ENCODE measurements at regions not wholly inside any gene's neighbourhood (a gene's known extent, or its start where the extent isn't known, plus 50 kb on each side); places are given as distances from the start of the nearest gene placed in this dataset.

- H3K23ac ChIP-seq (ENCODE audit: insufficient read length): no peak overlapping the region
- DNase-seq (ENCODE audit: low read depth in 1 of 2, low spot score in 2 of 2): no peak
- CTCF ChIA-PET (ENCODE audit: partially characterized antibody): interaction anchor here (1.0 kb wide), 1 partner anchor 154 kb away, joined by 3 read pairs; no protein-coding TSS in a partner anchor
- no peak for TF ChIP-seq POU5F1 (IDR thresholded peaks at IDR 0.05; ENCODE audit: low read depth, low read length)
- no peak for TF ChIP-seq BACH1 (IDR thresholded peaks at IDR 0.05; ENCODE audit: low read length)
- no peak for TF ChIP-seq KDM1A (IDR thresholded peaks at IDR 0.05; ENCODE audit: borderline replicate concordance, low read length)
- TF ChIP-seq TAF7 (optimal IDR thresholded peaks at IDR 0.05; ENCODE audit: borderline replicate concordance, low read depth, low read length): no peak
- no peak for TF ChIP-seq KDM5A (IDR thresholded peaks at IDR 0.05; ENCODE audit: low read length)
- no peak for TF ChIP-seq EP300 (IDR thresholded peaks at IDR 0.05; ENCODE audit: borderline replicate concordance in 1 of 2, low read depth in 2 of 2, low read length in 2 of 2)
- no peak for TF ChIP-seq GTF2F1 (IDR thresholded peaks at IDR 0.05; ENCODE audit: borderline replicate concordance, low read depth, low read length)
- TF ChIP-seq TBP (IDR thresholded peaks at IDR 0.05; ENCODE audit: low read depth, low read length): no peak
- TF ChIP-seq HDAC2 (IDR thresholded peaks at IDR 0.05; ENCODE audit: borderline replicate concordance in 1 of 2, low read depth in 2 of 2, low read length in 2 of 2): no peak
- TF ChIP-seq SRF (IDR thresholded peaks at IDR 0.05; ENCODE audit: low read depth, low read length): no peak
- no peak for TF ChIP-seq EGR1 (IDR thresholded peaks at IDR 0.05; ENCODE audit: borderline replicate concordance, low read depth, low read length)
- TF ChIP-seq SP1 (IDR thresholded peaks at IDR 0.05; ENCODE audit: low read depth, low read length): no peak
- TF ChIP-seq HDAC6 (IDR thresholded peaks at IDR 0.05; ENCODE audit: low read depth, low read length): no peak
Measured at GRCh38 chr7:69245646-69246045, 352.6 kb upstream of the AUTS2 start.

More at GRCh38 chr7:69245646-69246045, 352.6 kb upstream of the AUTS2 start:
- Histone ChIP-seq H3K27ac (ENCODE audit: low read depth, low read length) (no peak overlapping the region), H3K27me3 (replicated peaks in 1 of 4; ENCODE audit: control insufficient read depth in 3 of 4, extremely low read depth in 1 of 4, insufficient read depth in 3 of 4, low read length in 3 of 4) (peaks cover 0 to 11% (median 2%) of the 10 kb centered on the region in 4 experiments; a peak in 5 of 7 replicates), H3K9me3 (ENCODE audit: insufficient read depth in 2 of 2, low read depth in 1 of 2, low read length in 1 of 2) (no peaks in the 10 kb centered on the region), H3K79me1 (ENCODE audit: low read depth, low read length) (no peaks in the 10 kb centered on the region), H3K18ac (ENCODE audit: extremely low read depth, low read length) (no peak overlapping the region), H2BK15ac (ENCODE audit: low read length) (no peak overlapping the region), H3K36me3 (ENCODE audit: control insufficient read depth in 2 of 4, insufficient read depth in 4 of 4, low read length in 3 of 4) (no peaks in the 10 kb centered on the region), H3K4ac (replicated peaks; ENCODE audit: insufficient read length, low read depth, low read length) (no peak overlapping the region), H2AK5ac (ENCODE audit: low read depth, low read length) (no peak overlapping the region), H3K79me2 (ENCODE audit: control insufficient read depth in 1 of 2, insufficient read depth in 2 of 2, low read length in 2 of 2) (no peaks in the 10 kb centered on the region), H2BK12ac (ENCODE audit: low read depth, low read length) (no peak overlapping the region), H3K4me3 (ENCODE audit: extremely low read depth in 1 of 4, insufficient read depth in 2 of 4, low read depth in 3 of 4, low read length in 4 of 4) (no peak overlapping the region), H4K8ac (ENCODE audit: extremely low read depth, insufficient read depth, low read length) (no peak overlapping the region), H3K23me2 (ENCODE audit: low read depth, low read length) (0 out of 2 replicates have a peak, but pooled peaks cover 2% of the 10 kb centered on the region), H4K20me1 (replicated peaks in 1 of 2; ENCODE audit: control insufficient read depth in 1 of 2, insufficient read depth in 2 of 2, low read length in 2 of 2) (no peaks in the 10 kb centered on the region), H2BK120ac (replicated peaks; ENCODE audit: low read depth, low read length) (no peak overlapping the region), H2BK5ac (ENCODE audit: low read depth, low read length) (no peak overlapping the region), H3K14ac (ENCODE audit: insufficient read length) (no peak overlapping the region), H4K91ac (replicated peaks; ENCODE audit: insufficient read length, low read length) (no peak overlapping the region), H3K56ac (replicated peaks; ENCODE audit: insufficient read length, low read depth, low read length) (no peak overlapping the region), H3K4me1 (replicated peaks in 1 of 4; ENCODE audit: control insufficient read depth in 3 of 4, insufficient read depth in 4 of 4, low read length in 3 of 4) (no peaks in the 10 kb centered on the region), H4K5ac (ENCODE audit: insufficient read length, low read depth, low read length) (no peak overlapping the region), H2BK20ac (ENCODE audit: low read length) (no peak overlapping the region), H3K4me2 (ENCODE audit: insufficient read depth in 1 of 2, low read depth in 2 of 2, low read length in 2 of 2) (no peak overlapping the region), H3K9ac (replicated peaks in 1 of 4; ENCODE audit: extremely low read depth in 1 of 4, low read depth in 3 of 4, low read length in 3 of 4) (no peak overlapping the region), H2AFZ (ENCODE audit: low read length) (no peak overlapping the region)
- POLR2A ChIA-PET (ENCODE audit: partially characterized antibody): no interaction called here
- FAIRE-seq: no peak
- 95% methylated on average over 2 of the region's 2 CpGs; no CpG with 5 or more reads in 1 of the 2 experiments for WGBS, 2 experiments (ENCODE audit: extremely low coverage in 1 of 2, insufficient coverage in 1 of 2, insufficient read length in 1 of 2, insufficient replicate concordance in 2 of 2, low coverage in 1 of 2, low lambda C conversion rate in 2 of 2, missing lambda C conversion rate in 1 of 2)

All from H1 (cell line).